HG03354 (cell line): ENCODE measurements at regions not wholly inside any gene's neighbourhood (a gene's known extent, or its start where the extent isn't known, plus 50 kb on each side); places are given as distances from the start of the nearest gene placed in this dataset.

Experiments used
- ATAC-seq: cut with Tn5 transposase; IDR thresholded peaks from one replicate; pipeline ENCODE4 v1.9.1; 2021; ENCODE audit warnings: mild to moderate bottlenecking; ENCODE audit not compliant: unreplicated experiment, poor library complexity, severe bottlenecking

DNA sequence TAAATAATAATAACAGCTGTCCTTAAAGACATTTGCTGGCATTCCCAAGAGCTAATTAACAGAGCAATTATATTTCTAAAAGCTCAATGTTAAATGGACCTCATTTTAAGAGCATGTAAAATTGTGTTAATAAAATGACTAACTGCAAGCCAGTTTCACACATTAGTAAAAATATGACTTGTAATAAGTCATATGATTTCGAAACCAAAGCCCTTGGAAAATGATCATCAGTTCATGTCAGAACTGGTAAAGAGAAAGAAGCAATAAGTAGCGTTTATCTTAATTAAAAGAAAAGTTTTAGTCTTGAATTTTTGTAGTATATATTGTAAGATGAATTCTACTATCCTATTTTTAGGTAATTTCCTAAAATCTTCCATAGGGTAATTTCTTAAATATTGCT, 310.7 kb downstream of the CNTN3 start:
- no peak for ATAC-seq

DNA sequence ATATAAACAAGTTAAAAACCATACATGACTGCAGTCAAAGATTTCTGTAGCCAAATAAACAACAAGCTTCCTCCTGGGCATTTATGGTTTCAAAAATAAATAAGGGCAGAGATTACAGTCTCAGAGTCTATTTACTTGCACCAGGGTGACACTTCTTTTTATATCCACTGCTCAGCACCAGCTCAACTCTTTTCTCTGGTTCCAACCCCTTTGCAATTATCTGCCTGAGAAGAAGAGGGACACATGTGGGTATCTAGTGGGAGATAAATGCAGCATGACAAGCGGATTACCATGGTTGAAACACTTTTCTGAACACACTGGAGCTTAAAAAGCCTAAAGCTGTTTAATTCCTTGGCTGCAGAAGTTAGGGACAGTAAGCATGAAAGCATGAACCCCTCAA, 311.5 kb downstream of the CNTN3 start:
- no peak for ATAC-seq

DNA sequence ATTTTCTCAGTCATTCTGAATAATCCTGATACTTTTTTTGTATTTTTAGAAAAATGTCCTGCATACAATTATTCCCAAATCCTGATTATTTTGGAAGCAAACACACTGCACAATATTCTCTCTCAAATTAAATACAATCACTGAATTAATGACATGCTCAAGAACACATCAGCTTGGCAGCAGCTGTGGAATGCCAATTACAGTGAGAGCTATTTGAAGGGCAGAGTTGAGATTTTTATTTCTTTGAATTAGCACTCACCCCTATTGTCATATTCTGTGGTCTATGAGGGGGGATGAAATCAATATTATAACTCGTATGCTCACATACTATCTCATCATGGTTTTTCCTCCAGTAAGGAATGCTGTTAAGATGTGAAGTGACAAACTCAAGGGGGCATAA, 312.2 kb downstream of the CNTN3 start:
- no peak for ATAC-seq

DNA sequence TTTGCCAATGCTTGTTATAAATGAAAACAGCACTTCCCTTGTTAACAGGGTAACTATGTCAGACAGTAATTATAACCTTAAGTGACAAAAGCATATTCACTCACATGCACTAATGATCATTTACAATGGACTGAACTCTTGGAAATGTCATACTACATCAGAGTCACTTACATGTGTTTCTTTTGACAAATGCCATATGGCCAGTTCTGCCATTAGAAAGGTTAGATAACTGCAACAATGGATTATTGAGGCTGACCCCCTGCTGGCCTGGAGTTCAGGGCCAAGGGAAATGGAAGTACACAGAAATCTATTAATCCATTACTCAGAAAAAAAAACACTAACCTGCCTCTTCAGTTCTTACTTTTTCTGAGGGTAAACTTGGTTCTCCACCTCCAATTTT, 313.4 kb downstream of the CNTN3 start:
- no peak for ATAC-seq

DNA sequence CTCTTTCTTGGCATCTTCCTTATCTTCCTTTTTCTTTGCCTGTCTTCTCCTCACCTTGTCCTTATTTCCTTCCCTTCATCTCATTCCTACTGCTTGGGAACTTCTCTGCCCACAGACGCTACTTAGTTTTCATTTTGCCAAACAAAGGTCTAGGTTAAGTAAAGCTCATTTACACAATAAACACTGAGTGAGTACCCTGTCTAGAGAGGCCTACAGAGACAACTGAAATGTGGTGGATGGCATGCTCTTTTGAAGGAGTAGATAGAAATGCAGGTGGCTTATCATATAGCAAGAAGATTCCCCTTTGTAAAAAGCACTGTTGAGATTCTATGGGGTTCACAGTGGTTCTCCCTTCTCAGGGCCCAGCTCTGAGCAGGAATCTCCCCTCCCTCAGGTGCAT, 319.0 kb downstream of the CNTN3 start:
- no peak for ATAC-seq

DNA sequence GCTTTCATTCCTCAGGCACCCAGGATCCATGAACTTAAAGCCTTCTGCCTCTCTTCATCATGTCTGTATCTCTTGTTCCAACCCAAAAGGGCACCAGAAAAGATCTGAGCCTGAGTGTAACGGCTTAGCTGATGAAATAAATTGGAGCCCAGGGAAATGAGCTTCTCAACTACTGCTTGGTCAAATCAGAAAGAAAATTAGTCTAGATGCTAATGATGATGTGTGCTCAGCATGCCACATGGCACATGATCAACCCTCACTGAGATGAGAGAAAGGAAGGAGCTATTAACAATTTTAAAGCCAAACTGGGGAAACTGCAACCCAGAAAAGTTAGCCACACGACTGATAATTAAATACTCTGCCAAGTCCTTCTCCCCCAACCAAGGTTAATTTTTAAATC, 325.7 kb downstream of the CNTN3 start:
- no peak for ATAC-seq

DNA sequence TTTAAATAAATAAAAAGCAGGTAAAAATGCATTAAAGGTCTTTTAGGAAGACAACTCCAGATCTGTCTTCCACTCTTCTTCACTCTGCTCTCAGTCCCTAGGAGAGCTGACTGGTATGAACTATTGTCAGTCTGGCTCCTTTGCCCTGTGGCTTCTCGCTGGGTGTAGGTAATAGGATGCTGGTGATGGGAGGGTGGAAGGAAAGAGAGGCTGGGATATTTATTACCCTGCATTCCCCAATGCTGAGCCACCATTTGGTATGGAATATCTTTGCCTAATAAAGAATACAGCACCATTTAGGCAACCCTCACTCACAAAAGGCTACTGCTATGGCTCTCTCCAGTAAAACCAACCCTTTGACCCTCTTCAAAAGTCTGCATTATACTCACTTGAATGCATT, 326.9 kb downstream of the CNTN3 start:
- ATAC-seq: no peak

DNA sequence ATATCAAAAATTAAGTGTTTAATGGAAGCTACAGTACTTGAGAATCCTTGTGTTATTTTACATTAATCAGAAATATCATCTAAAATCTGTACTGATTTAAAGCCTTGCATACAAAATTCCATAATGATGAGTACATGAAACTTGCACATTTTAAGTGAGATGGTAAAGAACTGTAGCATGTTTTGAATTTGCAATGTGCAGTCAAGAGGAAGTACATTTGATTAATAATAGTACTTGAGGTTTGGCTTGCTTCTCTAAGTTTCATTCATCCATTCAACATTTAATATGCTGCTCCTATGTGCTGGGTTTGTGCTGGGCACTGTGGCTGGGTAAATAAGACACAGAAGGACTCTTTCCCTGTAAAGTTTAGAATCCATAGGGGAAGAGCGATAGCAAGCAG, 332.3 kb downstream of the CNTN3 start:
- no peak for ATAC-seq

DNA sequence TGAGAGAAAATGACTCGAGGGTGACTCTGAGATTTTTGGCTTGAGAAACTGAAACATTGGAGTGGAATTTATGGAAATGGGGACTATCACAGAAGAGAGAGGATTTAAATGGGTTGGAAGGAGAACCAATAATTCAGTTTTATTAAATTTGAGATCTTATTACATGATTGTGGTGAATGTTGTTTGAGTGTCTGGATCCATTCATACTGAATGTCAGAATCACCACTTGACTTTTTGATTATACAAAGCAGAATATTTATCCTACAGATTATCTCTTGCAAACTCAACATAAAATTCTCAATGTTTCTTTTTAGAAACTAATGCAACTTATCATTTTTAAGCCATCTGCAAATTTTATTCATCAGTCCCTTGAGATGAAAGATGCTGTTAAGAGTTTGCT, 332.8 kb downstream of the CNTN3 start:
- no peak for ATAC-seq

DNA sequence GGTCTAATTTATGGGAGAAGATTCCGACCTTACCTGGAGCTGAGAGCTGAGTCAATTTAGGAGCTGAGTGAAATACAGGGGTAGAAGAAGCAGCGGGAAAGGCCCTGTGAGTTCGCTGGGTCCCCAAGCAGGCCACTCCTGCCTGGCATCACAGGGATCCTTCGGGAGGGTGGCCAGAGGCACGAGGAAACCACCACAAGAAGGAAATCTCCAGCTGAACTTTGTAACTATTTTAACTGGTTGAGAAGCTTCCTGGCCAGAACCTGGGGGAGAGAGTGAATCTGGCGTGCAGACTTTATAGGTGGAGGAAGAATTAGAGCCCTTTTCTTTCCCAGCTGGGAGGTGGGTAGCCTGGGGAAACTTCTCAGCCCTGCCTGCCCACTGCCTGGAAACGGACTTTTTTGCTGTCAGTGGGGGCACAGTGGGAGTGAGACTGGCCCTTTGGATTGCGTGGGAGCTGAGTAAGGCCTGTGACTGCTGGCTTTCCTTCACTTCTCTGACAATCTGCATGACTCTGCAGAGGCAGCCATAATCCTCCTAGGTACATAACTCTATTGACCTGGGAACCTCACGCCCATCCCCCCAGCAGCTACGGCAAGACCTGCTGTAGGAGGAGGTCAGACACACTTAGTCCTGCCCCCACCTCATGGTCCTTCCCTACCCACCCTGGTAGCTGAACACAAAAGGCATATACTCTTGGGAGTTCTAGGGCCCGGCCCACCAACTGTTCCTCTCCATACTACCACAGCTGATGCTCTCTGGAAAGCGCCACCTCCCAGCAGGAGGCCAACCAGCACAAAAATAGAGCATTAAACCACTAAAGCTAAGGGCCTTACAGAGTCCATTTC, 340.7 kb downstream of the CNTN3 start:
- ATAC-seq: no peak

DNA sequence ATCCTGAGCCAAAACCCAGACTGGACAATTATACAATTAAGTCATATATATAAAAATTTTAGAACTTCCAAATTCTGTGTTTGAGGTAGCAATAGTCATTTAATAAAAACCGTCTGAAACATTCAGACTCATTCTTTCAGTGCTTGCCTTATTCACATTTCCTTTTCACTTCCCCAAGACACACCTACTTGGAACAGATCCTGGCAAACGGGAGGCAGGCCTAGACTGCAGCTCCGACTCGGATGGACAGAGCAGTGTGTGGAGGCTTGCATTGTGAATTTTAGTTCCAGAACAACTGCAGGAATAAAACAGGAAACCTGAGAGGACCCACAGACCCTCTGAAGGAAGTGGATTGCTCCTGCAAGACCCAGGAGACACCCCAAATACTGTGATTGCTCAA, 341.4 kb downstream of the CNTN3 start:
- ATAC-seq: no peak

DNA sequence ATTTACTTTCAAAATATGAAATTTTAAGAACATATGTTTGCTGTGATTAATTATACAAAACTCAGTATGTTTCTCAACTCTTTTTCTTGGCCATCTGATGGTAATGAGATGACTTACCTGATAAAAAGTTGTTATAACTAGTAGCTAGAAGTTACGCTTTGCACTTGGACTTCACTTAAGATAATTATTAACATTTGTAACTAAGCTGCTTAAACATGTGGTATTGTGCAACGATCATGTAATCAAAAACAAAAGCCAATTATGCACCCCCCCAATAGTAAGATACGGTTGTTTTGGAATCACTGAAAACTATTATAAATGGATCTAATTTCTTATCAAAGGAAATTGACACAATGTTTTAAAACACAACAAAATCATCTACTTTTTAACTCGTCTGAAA, 342.9 kb downstream of the CNTN3 start:
- no peak for ATAC-seq

DNA sequence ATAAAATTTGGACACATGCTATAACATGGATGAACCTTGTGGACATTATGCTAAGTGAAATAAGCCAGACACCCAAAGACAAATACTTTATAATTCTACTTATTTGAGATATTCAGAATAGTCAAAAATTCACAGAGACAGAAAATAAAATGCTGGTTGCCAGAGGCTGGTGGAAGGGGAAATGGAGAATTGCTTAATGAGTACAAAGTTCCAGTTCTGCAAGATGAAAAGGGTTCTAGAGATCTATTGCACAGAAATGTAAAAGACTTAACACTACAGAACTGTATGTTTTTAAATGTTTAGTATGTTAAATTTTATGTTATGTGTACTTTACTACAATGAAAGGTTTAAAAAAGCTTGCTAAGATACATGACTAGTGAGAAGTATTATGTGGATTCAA, 344.8 kb downstream of the CNTN3 start:
- ATAC-seq: no peak

DNA sequence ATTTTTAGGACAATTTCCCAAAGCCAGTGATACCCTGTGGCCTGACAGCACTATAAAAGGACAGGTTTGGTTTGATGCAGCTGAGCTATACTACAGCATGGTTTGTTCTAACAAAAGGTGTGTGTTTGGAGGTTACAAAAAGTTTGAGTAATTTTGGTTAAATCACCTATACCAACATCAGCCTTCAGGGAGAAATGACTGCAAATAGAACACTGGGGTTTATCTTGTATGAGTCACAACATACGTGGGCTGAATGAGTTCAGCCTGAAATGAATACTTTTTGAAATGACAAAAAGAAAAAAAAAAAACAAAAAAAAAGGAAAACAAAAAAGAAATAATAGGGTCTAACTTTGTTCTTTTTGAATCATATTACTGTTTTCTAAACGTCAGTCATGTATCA, 345.7 kb downstream of the CNTN3 start:
- ATAC-seq: no peak

DNA sequence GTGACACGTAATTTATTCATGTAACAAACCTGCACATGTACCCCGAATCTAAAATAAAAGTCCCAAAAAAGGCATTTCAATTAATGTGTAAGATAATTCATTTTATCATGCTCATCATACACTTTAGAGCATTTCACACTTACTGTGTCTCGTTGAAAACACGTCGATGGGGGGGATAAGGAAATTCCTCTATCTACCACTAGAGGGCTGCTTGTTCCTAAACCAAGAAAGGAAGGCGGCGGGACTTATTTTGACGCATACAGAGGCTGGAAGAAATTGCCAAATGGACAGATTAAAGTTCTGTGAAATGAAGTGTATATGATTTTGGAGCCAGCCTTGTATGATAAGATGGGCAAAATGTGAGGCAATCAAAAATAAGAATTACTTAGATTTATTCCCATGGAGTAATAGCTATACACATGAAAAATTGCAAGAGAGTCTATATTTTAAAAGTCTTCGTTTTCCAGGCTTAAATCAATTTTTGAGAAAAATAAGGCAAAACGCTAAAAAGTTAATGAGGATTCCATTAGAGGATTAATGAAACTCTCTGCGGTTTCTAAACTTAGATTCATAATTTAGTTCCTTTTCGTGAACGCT, 346.8 kb downstream of the CNTN3 start:
- peak; percentile 80 for ATAC-seq

DNA sequence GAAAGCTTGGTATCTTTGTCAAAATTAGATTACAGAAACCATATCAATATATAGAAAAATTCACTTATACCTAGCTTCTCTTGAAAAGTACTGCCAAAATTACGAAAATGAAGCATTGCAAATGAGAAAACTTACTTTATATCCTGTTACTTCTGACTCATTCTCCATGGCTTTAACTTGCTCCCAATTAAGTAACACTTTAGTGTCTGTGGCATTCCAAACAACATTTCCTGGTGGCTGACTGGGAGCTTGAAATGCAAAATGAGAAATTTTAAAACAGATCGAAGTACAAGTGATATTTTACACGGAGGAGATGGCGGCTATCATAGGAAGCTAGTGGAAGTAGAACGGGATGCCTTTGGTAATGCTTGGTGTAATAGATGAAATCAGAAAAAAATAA, 347.3 kb downstream of the CNTN3 start:
- no peak for ATAC-seq

DNA sequence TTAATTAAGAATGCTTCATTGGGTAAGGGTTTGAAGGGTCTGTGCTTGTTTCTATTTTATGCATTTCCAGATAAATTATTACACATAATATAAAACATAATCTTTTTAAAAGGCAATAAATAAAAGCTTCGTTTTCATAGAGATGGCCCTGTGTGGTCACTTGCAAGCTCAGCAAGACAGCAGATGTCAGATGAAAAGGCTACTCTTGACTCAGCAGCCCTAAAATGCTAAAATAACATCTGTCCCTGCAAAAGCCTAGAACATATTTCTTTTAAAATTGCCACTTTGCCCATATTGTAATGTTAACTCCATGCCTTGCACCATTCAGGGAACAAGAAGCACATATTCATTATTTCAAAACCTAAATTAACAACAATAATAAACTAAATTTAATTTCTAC, 349.4 kb downstream of the CNTN3 start:
- ATAC-seq: no peak

DNA sequence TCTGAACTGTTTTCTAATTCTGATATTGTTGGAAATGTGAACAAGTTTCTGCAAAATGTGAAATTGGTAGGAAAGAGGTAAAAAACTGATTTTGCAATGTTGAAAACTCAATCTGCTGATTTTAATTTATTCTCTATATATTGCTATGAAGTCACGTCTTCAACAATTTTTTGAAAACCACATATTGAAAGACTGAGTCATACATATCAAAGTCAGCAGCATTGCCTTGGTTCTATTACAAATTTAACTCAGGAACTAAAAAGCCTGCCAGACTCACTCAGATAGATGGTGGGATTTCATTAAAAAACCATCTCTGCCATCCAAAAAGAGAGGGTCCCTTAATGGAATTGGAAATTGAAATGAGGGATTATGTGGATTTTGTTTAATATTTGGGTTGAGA, 351.4 kb downstream of the CNTN3 start:
- no peak for ATAC-seq

DNA sequence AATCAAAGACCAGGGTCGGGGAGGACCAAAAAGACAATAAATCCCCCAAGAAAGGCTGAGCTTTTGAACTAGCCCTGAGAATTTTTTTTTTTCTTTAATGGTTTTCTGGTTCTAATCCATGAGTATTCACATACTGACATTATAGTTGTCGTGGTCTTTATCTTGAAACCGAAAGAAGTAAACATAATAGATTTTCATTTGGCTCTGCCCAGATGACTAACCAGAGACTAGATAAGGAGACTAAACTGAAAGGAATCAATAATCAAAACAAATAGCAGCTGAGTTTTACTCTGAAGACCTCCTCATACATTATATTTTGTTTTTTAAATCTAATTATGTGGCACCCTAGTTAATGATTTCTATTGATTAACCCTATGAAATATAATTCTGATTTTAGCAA, 381.4 kb downstream of the CNTN3 start:
- ATAC-seq: no peak

DNA sequence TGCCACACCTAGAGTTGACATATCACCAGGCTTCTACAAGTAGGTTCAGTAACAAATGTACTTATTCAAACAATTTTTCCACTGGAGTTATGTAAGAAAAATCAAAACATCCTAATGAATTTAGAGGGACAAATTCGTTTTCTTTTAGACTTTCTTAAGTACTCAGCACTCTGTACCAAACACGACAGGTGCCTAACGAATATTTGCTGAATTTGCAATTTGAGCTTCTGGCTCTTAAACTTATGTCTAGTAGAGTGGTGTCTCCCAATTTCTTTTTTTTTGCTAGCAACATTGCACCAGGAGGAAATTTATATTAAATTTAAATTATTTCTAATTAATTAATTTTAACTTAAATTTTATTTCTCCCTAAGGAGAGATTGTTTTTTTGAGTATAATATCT, 397.0 kb downstream of the CNTN3 start:
- no peak for ATAC-seq

DNA sequence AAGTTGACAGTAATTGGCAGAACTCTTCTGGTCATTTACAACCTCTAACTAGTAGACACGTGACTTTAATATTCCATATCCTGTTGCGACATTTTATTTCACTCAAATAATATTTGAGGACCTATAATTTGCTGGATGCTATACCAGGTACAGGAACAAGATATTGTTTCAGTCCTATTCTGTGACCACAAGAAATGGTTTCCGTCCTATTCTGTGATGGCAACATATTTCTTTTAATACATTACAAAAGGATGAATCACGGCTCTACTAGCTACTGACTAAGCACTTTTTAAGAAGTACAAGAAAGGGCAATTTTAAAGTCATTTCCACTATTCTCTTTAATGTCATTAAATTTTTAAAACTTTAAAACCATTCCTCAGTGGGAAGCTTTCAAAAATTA, 400.2 kb downstream of the CNTN3 start:
- ATAC-seq: no peak

DNA sequence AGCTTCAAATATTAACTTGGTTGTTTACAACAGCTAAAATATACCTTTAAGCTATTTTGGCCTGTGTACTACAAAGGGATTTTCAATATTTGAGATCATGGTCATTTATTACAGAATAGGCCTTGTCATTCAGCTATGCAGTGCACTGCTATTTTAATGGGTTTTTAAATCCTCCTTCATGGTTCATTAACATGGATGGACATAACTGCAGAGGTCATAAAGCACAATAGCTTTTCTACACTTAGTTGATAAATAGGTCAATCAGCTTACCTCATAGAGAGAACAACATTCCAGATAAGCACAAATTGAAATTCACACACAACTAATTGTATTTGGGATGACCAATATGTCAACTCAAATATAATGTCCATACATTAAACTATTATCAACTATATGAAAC, 403.7 kb downstream of the CNTN3 start:
- ATAC-seq: no peak
